OCI-LY1 (cell line): ENCODE measurements at regions not wholly inside any gene's neighbourhood (a gene's known extent, or its start where the extent isn't known, plus 50 kb on each side); places are given as distances from the start of the nearest gene placed in this dataset.

Source experiments
- EZH2 ChIP-seq: fragments of 200-600 bp; sonication (generic), shearing (Covaris generic); IDR thresholded peaks from 2 replicates; pipeline ENCODE4 v1.8.0; 2017; ENCODE audit warnings: borderline replicate concordance, mixed run types, mild to moderate bottlenecking, antibody characterized with exemption, low read length, moderate library complexity, mixed read lengths
- TF ChIP-seq, protein P1 (sequence below): fragments of 200-600 bp; sonication (generic), shearing (Covaris generic); IDR thresholded peaks from 2 replicates; pipeline ENCODE4 v1.5.1; 2017; ENCODE audit warnings: mild to moderate bottlenecking, antibody characterized with exemption, low read length, moderate library complexity, mixed read lengths

DNA sequence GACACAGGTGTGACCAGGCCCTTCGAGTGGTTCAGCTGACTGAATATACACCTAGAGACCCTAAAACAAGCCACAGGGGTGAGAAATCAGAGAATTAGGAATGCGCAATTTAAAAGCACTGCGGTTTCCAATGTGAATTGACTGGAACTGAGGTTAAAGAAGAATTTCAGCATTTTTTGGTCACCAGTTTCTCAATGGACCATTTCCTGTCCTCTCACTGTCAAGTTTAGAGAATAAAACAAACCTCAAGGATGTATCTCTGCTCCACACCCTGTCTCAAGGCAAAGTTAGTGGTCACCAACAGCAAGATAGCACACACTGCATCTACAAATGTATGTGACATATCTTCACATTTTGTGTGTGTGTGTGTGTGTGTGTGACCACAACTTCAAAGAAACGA lies 143.8 kb upstream of the MAP3K1 start:
- TF ChIP-seq, protein P1, sequence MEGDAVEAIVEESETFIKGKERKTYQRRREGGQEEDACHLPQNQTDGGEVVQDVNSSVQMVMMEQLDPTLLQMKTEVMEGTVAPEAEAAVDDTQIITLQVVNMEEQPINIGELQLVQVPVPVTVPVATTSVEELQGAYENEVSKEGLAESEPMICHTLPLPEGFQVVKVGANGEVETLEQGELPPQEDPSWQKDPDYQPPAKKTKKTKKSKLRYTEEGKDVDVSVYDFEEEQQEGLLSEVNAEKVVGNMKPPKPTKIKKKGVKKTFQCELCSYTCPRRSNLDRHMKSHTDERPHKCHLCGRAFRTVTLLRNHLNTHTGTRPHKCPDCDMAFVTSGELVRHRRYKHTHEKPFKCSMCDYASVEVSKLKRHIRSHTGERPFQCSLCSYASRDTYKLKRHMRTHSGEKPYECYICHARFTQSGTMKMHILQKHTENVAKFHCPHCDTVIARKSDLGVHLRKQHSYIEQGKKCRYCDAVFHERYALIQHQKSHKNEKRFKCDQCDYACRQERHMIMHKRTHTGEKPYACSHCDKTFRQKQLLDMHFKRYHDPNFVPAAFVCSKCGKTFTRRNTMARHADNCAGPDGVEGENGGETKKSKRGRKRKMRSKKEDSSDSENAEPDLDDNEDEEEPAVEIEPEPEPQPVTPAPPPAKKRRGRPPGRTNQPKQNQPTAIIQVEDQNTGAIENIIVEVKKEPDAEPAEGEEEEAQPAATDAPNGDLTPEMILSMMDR = no peak
- TF ChIP-seq EZH2 = no peak
